Esophagus squamous epithelium (tissue), 4 donors: ENCODE measurements at regions not wholly inside any gene's neighbourhood (a gene's known extent, or its start where the extent isn't known, plus 50 kb on each side); places are given as distances from the start of the nearest gene placed in this dataset.

Source experiments
- CTCF ChIP-seq, 6 experiments: fragments of 450-650 bp in 4 of 6; fragments of 200-600 bp in 2 of 6; sonication (generic) in 2 of 6; IDR thresholded peaks; one replicate each; pipeline ENCODE4 v1.5.1; 2016 to 2019; ENCODE audit warnings: antibody characterized with exemption in 6 of 6, mild to moderate bottlenecking in 4 of 6, moderate library complexity in 4 of 6
- POLR2A ChIP-seq, 4 donors: fragments of 450-650 bp; IDR thresholded peaks; one replicate each; pipeline ENCODE4 v1.6.1; 2017; ENCODE audit warnings: antibody characterized with exemption in 4 of 4, mild to moderate bottlenecking in 4 of 4, moderate library complexity in 3 of 4

- TF ChIP-seq CTCF (IDR thresholded peaks at IDR 0.05) = peak in 2 of 6 experiments; percentile 4 to 43
- no peak for TF ChIP-seq POLR2A (IDR thresholded peaks at IDR 0.05)
Measured at GRCh38 chr20:40090236-40090635, 598.8 kb downstream of the MAFB start.
